NCI-H1417 (cell line): ENCODE measurements at regions not wholly inside any gene's neighbourhood (a gene's known extent, or its start where the extent isn't known, plus 50 kb on each side); places are given as distances from the start of the nearest gene placed in this dataset.

ENCODE experiments used
- DNase-seq, 3 experiments: peaks; one replicate each; lab custom pipeline; 2025; lab: John Stamatoyannopoulos, UW

GRCh38 chr18:50475538-50476193 is 84.2 kb upstream of the MAPK4 start:
- no peak for DNase-seq

- DNase-seq, result no peak
Measured at GRCh38 chr18:50492097-50492496, 67.8 kb upstream of the MAPK4 start.

DNA sequence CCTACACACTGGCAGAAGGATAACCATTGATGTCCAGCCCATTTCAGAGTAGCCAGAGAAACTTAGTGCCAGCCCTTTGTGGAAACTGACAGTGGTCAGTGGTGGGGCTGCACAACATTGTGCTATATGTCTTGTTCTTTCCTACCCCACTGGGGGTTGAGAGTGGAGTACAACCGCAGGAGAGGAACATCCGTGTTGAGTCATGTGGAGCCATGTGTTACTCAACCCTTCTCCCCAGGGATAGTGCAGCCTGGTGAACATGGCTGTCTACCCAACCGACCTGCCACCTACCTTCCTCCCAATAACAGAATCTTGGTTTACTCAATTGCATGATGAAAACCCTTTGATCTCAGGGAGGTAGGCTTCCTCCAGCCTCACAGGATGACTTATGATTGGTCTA is 65.3 kb upstream of the MAPK4 start:
- DNase-seq, result no peak

- no peak for DNase-seq
Measured at GRCh38 chr18:50506362-50506761, 53.5 kb upstream of the MAPK4 start.

DNA sequence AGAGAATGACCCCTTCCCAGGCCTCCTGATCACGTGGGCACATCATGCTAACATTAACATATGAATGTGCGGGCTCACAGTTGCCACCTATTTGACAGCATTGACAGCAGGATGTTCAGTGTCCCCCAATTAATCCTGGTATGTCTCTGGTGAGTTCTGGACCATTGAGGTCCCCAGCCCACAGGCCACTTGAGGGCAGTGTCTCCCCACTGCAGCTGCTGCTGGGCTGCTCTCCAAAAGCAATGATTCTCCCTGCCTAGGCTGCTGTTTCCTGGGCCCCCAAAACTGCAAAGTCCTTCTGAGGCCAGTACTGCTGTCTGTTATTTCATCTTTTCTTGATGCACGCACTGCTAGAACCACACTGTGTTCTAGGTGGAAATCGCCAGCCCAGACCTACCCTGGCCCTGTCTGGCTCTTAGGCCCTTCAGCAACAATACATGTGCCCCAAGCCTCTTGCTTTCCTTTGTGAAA is 52.7 kb upstream of the MAPK4 start:
- DNase-seq, result peak; percentile 26 to 85 (median 58)

DNA sequence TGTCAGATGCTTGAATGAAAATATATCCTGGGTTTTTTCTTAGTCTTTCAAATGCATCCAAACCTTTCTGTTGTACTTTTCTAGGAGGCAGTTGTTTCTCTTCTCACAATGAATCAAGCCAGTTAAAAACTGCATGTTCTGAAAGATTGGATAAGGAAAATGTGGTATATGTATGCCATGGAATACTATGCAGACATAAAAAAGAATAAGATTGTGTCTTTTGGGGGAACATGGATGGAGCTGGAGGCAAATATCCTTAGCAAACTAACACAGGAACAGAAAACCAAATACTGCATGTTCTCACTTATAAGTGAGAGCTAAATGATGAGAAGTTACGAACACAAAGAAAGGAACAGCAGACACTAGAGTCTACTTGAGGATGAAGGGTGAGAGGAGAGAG is 51.7 kb upstream of the MAPK4 start:
- DNase-seq, result no peak

DNA sequence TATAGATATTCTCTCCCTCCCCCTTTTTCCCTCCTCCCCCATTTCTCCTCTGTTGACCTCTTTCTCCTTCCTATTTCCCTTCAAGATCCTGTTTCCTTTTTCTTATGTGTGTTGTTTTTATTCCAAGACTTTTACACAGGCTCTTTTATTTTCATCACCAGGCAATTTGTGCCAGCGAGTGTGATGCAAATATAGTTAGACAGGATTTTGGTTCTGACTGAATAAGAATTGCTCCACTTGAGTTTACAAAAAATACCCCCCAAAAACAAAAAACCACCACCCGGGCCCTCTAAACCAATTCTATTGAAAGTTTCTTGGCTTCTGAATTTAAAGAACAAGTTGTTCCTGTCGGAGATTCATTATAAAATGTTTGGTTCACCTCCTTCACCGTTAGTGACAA is 50.9 kb upstream of the MAPK4 start:
- no peak for DNase-seq
